Esophagus muscularis mucosa (tissue), 4 donors: ENCODE measurements at regions not wholly inside any gene's neighbourhood (a gene's known extent, or its start where the extent isn't known, plus 50 kb on each side); places are given as distances from the start of the nearest gene placed in this dataset.

Experiments used
- EP300 ChIP-seq: sonication (generic); formaldehyde crosslinking; IDR thresholded peaks from one replicate; pipeline ENCODE4 v1.6.1; 2017; ENCODE audit warnings: antibody characterized with exemption
- POLR2A ChIP-seq: fragments of 450-650 bp; IDR thresholded peaks from one replicate; pipeline ENCODE4 v1.6.1; 2017; ENCODE audit warnings: antibody characterized with exemption, moderate library complexity, mild to moderate bottlenecking, low read depth
- POLR2AphosphoS5 ChIP-seq, 2 donors: sonication (generic); formaldehyde crosslinking; IDR thresholded peaks; one replicate each; pipeline ENCODE4 v1.6.1; 2017; ENCODE audit warnings: antibody characterized with exemption in 2 of 2
- TF ChIP-seq, protein P1 (sequence below), 3 experiments: fragments of 200-600 bp in 2 of 3; fragments of 450-650 bp in 1 of 3; sonication (generic) in 2 of 3; IDR thresholded peaks; one replicate each; pipeline ENCODE4 v1.5.1; 2017 to 2019; ENCODE audit warnings: antibody characterized with exemption in 3 of 3, mild to moderate bottlenecking in 2 of 3, moderate library complexity in 1 of 3

DNA sequence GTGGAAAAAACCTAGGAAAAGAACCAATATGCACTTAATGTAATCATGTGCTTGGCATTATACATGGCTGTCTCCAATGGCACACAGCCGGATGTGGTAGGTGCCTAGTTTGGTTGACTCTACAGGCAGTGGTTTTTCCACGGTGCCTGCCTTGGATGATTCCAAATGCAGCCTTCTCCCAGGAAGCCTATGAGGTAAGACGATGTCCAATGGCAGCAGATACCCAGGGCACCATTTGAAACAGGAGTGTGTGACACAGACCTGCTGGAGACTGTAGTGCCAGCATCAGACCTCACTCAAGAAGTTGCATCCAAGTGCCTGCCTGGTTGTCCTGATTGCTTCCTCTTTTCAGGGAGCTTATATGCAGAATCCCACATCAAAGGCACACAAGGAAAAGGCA is 88.0 kb upstream of the VASH1 start:
- TF ChIP-seq, protein P1, sequence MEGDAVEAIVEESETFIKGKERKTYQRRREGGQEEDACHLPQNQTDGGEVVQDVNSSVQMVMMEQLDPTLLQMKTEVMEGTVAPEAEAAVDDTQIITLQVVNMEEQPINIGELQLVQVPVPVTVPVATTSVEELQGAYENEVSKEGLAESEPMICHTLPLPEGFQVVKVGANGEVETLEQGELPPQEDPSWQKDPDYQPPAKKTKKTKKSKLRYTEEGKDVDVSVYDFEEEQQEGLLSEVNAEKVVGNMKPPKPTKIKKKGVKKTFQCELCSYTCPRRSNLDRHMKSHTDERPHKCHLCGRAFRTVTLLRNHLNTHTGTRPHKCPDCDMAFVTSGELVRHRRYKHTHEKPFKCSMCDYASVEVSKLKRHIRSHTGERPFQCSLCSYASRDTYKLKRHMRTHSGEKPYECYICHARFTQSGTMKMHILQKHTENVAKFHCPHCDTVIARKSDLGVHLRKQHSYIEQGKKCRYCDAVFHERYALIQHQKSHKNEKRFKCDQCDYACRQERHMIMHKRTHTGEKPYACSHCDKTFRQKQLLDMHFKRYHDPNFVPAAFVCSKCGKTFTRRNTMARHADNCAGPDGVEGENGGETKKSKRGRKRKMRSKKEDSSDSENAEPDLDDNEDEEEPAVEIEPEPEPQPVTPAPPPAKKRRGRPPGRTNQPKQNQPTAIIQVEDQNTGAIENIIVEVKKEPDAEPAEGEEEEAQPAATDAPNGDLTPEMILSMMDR (IDR thresholded peaks at IDR 0.05) = no peak
- TF ChIP-seq POLR2A (no peak), POLR2AphosphoS5 (IDR thresholded peaks at IDR 0.05) (no peak), EP300 (no peak)
